Lower lobe of right lung (tissue), 2 donors: ENCODE measurements at regions not wholly inside any gene's neighbourhood (a gene's known extent, or its start where the extent isn't known, plus 50 kb on each side); places are given as distances from the start of the nearest gene placed in this dataset.
A peak's percentile ranks its signal among the peaks of the same experiment; 100 is the strongest.
"Not testable (repeated sequence)": the region's sequence is repeated elsewhere in the genome, so short reads cannot be mapped to it uniquely, and the experiment has no call there.

ENCODE experiments used
- ATAC-seq, 2 donors: fragments of 200-7000 bp; cut with Tn5 transposase; one replicate each; pipeline ENCODE4 v1.9.1; 2020 to 2022; ENCODE audit warnings: mild to moderate bottlenecking in 2 of 2, moderate library complexity in 2 of 2
- DNase-seq: peaks from one replicate; pipeline ENCODE4 v3.0.0-alpha.2; 2020
- H3K27ac ChIP-seq: fragments of 200-600 bp; one replicate; pipeline ENCODE4 v1.8.0; 2022
- H3K27me3 ChIP-seq: fragments of 200-600 bp; one replicate; pipeline ENCODE4 v1.8.0; 2022; ENCODE audit warnings: low read depth
- H3K36me3 ChIP-seq: fragments of 200-600 bp; one replicate; pipeline ENCODE4 v1.8.0; 2022; ENCODE audit warnings: mild to moderate bottlenecking
- H3K4me1 ChIP-seq: fragments of 200-600 bp; one replicate; pipeline ENCODE4 v1.8.0; 2022
- H3K4me3 ChIP-seq: fragments of 200-600 bp; one replicate; pipeline ENCODE4 v1.8.0; 2022; ENCODE audit warnings: mild to moderate bottlenecking
- H3K9me3 ChIP-seq: fragments of 200-600 bp; one replicate; pipeline ENCODE4 v1.8.0; 2022
- CTCF ChIP-seq: fragments of 200-600 bp; IDR thresholded peaks from one replicate; pipeline ENCODE4 v1.8.0; 2022; ENCODE audit warnings: antibody characterized with exemption, mild to moderate bottlenecking
- intact Hi-C: fragments of 100-400 bp; cut with DNase I; formaldehyde crosslinking; loops from one replicate; pipeline ENCODE4 v1.11.0; 2022
- donor health status: DM: no; HTN: yes; CAD: no; lungs with severe emphysema.

GRCh38 chr5:128857076-128857677 lies 108.1 kb upstream of the SLC27A6 start:
- H3K27ac ChIP-seq, result no peak overlapping the region
- intact Hi-C loops, result no loop called here
- no peaks in the 10 kb centered on the region for H3K36me3 ChIP-seq
- H3K9me3 ChIP-seq, result no peaks in the 10 kb centered on the region
- ATAC-seq (no peak), DNase-seq (no peak)
- no peaks in the 10 kb centered on the region for H3K27me3 ChIP-seq
- no peak overlapping the region for H3K4me3 ChIP-seq
- H3K4me1 ChIP-seq, result no peaks in the 10 kb centered on the region
- TF ChIP-seq CTCF, result no peak

- DNase-seq (no peak), ATAC-seq (no peak)
- Histone ChIP-seq H3K4me1 (no peaks in the 10 kb centered on the region), H3K9me3 (no peaks in the 10 kb centered on the region), H3K27ac (no peak overlapping the region), H3K36me3 (no peaks in the 10 kb centered on the region), H3K4me3 (no peak overlapping the region), H3K27me3 (no peaks in the 10 kb centered on the region)
- no peak for TF ChIP-seq CTCF
- intact Hi-C loops, result no loop called here
These were observed 106.3 kb upstream of the SLC27A6 start for GRCh38 chr5:128858995-128859394.

- H3K9me3 ChIP-seq, DNase-seq, intact Hi-C loops: not testable (repeated sequence)
These were observed 104.1 kb upstream of the SLC27A6 start for GRCh38 chr5:128861155-128861554.

GRCh38 chr5:128869970-128870369 lies 95.3 kb upstream of the SLC27A6 start:
- no peak for TF ChIP-seq CTCF
- Histone ChIP-seq H3K27me3 (no peaks in the 10 kb centered on the region), H3K36me3 (no peaks in the 10 kb centered on the region), H3K4me3 (no peak overlapping the region), H3K4me1 (no peaks in the 10 kb centered on the region), H3K27ac (no peak overlapping the region), H3K9me3 (no peaks in the 10 kb centered on the region)
- intact Hi-C loops, result no loop called here
- DNase-seq (no peak), ATAC-seq (peak in 1 of 2 donors; percentile 35)

More at GRCh38 chr5:128861155-128861554, 104.1 kb upstream of the SLC27A6 start:
- H3K27ac ChIP-seq, H3K4me3 ChIP-seq, H3K27me3 ChIP-seq, H3K4me1 ChIP-seq, ATAC-seq, H3K36me3 ChIP-seq: not testable (repeated sequence)

- Histone ChIP-seq H3K4me1 (no peaks in the 10 kb centered on the region), H3K36me3 (no peaks in the 10 kb centered on the region), H3K27me3 (no peaks in the 10 kb centered on the region), H3K27ac (no peak overlapping the region), H3K4me3 (no peak overlapping the region), H3K9me3 (no peaks in the 10 kb centered on the region)
- ATAC-seq (peak in 1 of 2 donors; percentile 61), DNase-seq (no peak)
- intact Hi-C loops, result no loop called here
- no peak for TF ChIP-seq CTCF
These were observed 94.9 kb upstream of the SLC27A6 start for GRCh38 chr5:128870373-128870772.

- H3K36me3 ChIP-seq, result no peaks in the 10 kb centered on the region
- no peaks in the 10 kb centered on the region for H3K4me1 ChIP-seq
- DNase-seq (no peak), ATAC-seq (no peak)
- H3K9me3 ChIP-seq, result no peaks in the 10 kb centered on the region
- no peak for TF ChIP-seq CTCF
- H3K27me3 ChIP-seq, result no peaks in the 10 kb centered on the region
- no peak overlapping the region for H3K4me3 ChIP-seq
- intact Hi-C loops, result no loop called here
- no peak overlapping the region for H3K27ac ChIP-seq
These were observed 94.4 kb upstream of the SLC27A6 start for GRCh38 chr5:128870923-128871322.
